ENCODE measurements at regions not wholly inside any gene's neighbourhood (a gene's known extent, or its start where the extent isn't known, plus 50 kb on each side); places are given as distances from the start of the nearest gene placed in this dataset.
A peak's percentile ranks its signal among the peaks of the same experiment; 100 is the strongest.
"Not testable (repeated sequence)": the region's sequence is repeated elsewhere in the genome, so short reads cannot be mapped to it uniquely, and the experiment has no call there.

- Histone ChIP-seq H3K79me2 (ENCODE audit: insufficient read depth, low read length) (peaks cover 10% of the 10 kb centered on the region), H3K27me3 (ENCODE audit: insufficient read depth, low read length, poor library complexity) (no peaks in the 10 kb centered on the region), H3K4me1 (ENCODE audit: insufficient read depth, low read length) (peaks cover 89% of the 10 kb centered on the region), H2AFZ (ENCODE audit: low read depth, low read length) (peak overlapping the region; percentile 51), H3K9me3 (ENCODE audit: insufficient read depth, low read length, severe bottlenecking) (no peaks in the 10 kb centered on the region), H3K9ac (ENCODE audit: low read depth, low read length) (peak overlapping the region; percentile 56), H3K4me3 (ENCODE audit: low read depth in 1 of 2, low read length in 2 of 2) (peak overlapping the region in 1 of 2 experiments; percentile 34; a peak in 2 of 4 replicates), H3K36me3 (ENCODE audit: insufficient read depth, low read length) (no peaks in the 10 kb centered on the region), H4K20me1 (ENCODE audit: insufficient read depth, low read length) (no peaks in the 10 kb centered on the region), H3K4me2 (ENCODE audit: insufficient read depth, low read length) (peak overlapping the region; percentile 57), H3K27ac (ENCODE audit: low read length) (peak overlapping the region; percentile 98)
- TF ChIP-seq EZH2 (IDR thresholded peaks at IDR 0.05; ENCODE audit: borderline replicate concordance, low read depth, low read length, severe bottlenecking) (no peak), CTCF (IDR thresholded peaks at IDR 0.05; ENCODE audit: borderline replicate concordance, extremely low read depth, low read length, poor library complexity, severe bottlenecking) (no peak)
- DNase-seq (peak; percentile 88), ATAC-seq (ENCODE audit: insufficient read depth, low read depth) (peak; percentile 87)
Measured at GRCh38 chr10:2885288-2886278, 181.8 kb upstream of the PFKP start.

DNA sequence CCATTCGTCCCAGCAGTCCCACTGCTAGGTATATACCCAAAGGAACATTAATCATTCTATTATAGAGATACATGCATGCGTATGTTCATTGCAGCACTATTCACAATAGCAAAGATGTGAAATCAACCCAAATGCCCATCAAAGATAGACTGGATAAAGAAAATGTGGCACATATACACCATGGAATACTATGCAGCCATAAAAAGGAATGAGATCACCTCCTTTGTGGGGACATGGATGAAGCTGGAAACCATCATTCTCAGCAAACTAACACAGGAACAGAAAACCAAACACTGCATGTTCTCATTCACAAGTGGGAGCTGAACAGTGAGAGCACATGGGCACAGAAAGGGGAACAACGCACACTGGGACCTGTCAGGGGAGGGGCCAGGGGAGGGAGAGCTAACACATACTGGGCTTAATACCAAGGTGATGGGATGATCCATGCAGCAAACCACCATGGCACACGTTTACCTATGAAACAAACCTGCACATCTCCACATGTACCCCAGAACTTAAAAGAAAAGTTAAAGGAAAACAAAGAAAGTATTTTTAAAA lies 183.3 kb upstream of the PFKP start:
- not testable (repeated sequence) for H2AFZ ChIP-seq (ENCODE audit: low read depth, low read length); H3K27me3 ChIP-seq (ENCODE audit: insufficient read depth, low read length, poor library complexity); DNase-seq; H3K9me3 ChIP-seq (ENCODE audit: insufficient read depth, low read length, severe bottlenecking); H3K36me3 ChIP-seq (ENCODE audit: insufficient read depth, low read length); ATAC-seq (ENCODE audit: insufficient read depth, low read depth); H3K4me3 ChIP-seq (ENCODE audit: low read depth in 1 of 2, low read length in 2 of 2); H4K20me1 ChIP-seq (ENCODE audit: insufficient read depth, low read length)
- H3K4me1 ChIP-seq (ENCODE audit: insufficient read depth, low read length), result peaks cover 76% of the 10 kb centered on the region
- H3K79me2 ChIP-seq (ENCODE audit: insufficient read depth, low read length), result peaks cover 10% of the 10 kb centered on the region
- peak overlapping the region; percentile 56 for H3K9ac ChIP-seq (ENCODE audit: low read depth, low read length)
- peak overlapping the region; percentile 98 for H3K27ac ChIP-seq (ENCODE audit: low read length)
- 0 out of 2 replicates have a peak overlapping the region, but pooled peaks have one; percentile 57 for H3K4me2 ChIP-seq (ENCODE audit: insufficient read depth, low read length)

- ATAC-seq (ENCODE audit: insufficient read depth, low read depth) (no peak), DNase-seq (no peak)
- Histone ChIP-seq H3K27me3 (ENCODE audit: insufficient read depth, low read length, poor library complexity) (no peaks in the 10 kb centered on the region), H3K4me1 (ENCODE audit: insufficient read depth, low read length) (peaks cover 69% of the 10 kb centered on the region), H3K79me2 (ENCODE audit: insufficient read depth, low read length) (peaks cover 3% of the 10 kb centered on the region), H3K9me3 (ENCODE audit: insufficient read depth, low read length, severe bottlenecking) (no peaks in the 10 kb centered on the region), H3K27ac (ENCODE audit: low read length) (peak overlapping the region; percentile 98), H3K4me2 (ENCODE audit: insufficient read depth, low read length) (no peak overlapping the region), H2AFZ (ENCODE audit: low read depth, low read length) (no peak overlapping the region), H3K9ac (ENCODE audit: low read depth, low read length) (no peak overlapping the region; the same call in 1 of the 2 replicates), H3K4me3 (ENCODE audit: low read depth in 1 of 2, low read length in 2 of 2) (no peak overlapping the region), H3K36me3 (ENCODE audit: insufficient read depth, low read length) (no peaks in the 10 kb centered on the region), H4K20me1 (ENCODE audit: insufficient read depth, low read length) (no peaks in the 10 kb centered on the region)
- TF ChIP-seq CTCF (IDR thresholded peaks at IDR 0.05; ENCODE audit: borderline replicate concordance, extremely low read depth, low read length, poor library complexity, severe bottlenecking) (no peak), EZH2 (IDR thresholded peaks at IDR 0.05; ENCODE audit: borderline replicate concordance, low read depth, low read length, severe bottlenecking) (no peak)
Measured at GRCh38 chr10:2883238-2883637, 184.1 kb upstream of the PFKP start.

GRCh38 chr10:2882628-2883027 lies 184.7 kb upstream of the PFKP start:
- Histone ChIP-seq H3K79me2 (ENCODE audit: insufficient read depth, low read length) (no peaks in the 10 kb centered on the region), H2AFZ (ENCODE audit: low read depth, low read length) (no peak overlapping the region), H3K27ac (ENCODE audit: low read length) (peak overlapping the region; percentile 42), H3K4me1 (ENCODE audit: insufficient read depth, low read length) (peaks cover 63% of the 10 kb centered on the region), H3K4me2 (ENCODE audit: insufficient read depth, low read length) (0 out of 2 replicates have a peak overlapping the region, but pooled peaks have one; percentile 10), H4K20me1 (ENCODE audit: insufficient read depth, low read length) (no peaks in the 10 kb centered on the region), H3K27me3 (ENCODE audit: insufficient read depth, low read length, poor library complexity) (no peaks in the 10 kb centered on the region), H3K9ac (ENCODE audit: low read depth, low read length) (no peak overlapping the region), H3K4me3 (ENCODE audit: low read depth in 1 of 2, low read length in 2 of 2) (no peak overlapping the region), H3K36me3 (ENCODE audit: insufficient read depth, low read length) (no peaks in the 10 kb centered on the region), H3K9me3 (ENCODE audit: insufficient read depth, low read length, severe bottlenecking) (no peaks in the 10 kb centered on the region)
- no peak for DNase-seq
- TF ChIP-seq EZH2 (IDR thresholded peaks at IDR 0.05; ENCODE audit: borderline replicate concordance, low read depth, low read length, severe bottlenecking) (no peak), CTCF (IDR thresholded peaks at IDR 0.05; ENCODE audit: borderline replicate concordance, extremely low read depth, low read length, poor library complexity, severe bottlenecking) (no peak)
- no peak for ATAC-seq (ENCODE audit: insufficient read depth, low read depth)

Data from DND-41 (cell line).